Spinal cord (tissue), 9 donors: ENCODE measurements at regions not wholly inside any gene's neighbourhood (a gene's known extent, or its start where the extent isn't known, plus 50 kb on each side); places are given as distances from the start of the nearest gene placed in this dataset.

Experiments used
- DNase-seq, 6 donors: peaks; one replicate each; pipeline versions ENCODE4 v3.0.0 to v3.0.0-alpha.2; 2013 to 2015; ENCODE audit warnings: low spot score in 6 of 6, low read depth in 4 of 6
- H3K27ac ChIP-seq: one replicate; pipeline ENCODE4 v1.5.1; 2013; ENCODE audit warnings: low read depth, low read length, control low read depth
- H3K27me3 ChIP-seq: one replicate; pipeline ENCODE4 v1.6.1; 2013; ENCODE audit warnings: low read length; ENCODE audit not compliant: control insufficient read depth, insufficient read depth
- H3K36me3 ChIP-seq: one replicate; pipeline ENCODE4 v1.6.1; 2013; ENCODE audit warnings: low read length; ENCODE audit not compliant: control insufficient read depth, insufficient read depth
- H3K4me1 ChIP-seq: one replicate; pipeline ENCODE4 v1.6.1; 2013; ENCODE audit warnings: low read length; ENCODE audit not compliant: control insufficient read depth, insufficient read depth
- H3K4me3 ChIP-seq: one replicate; pipeline ENCODE4 v1.5.1; 2013; ENCODE audit warnings: low read depth, low read length, control low read depth
- H3K9me3 ChIP-seq: one replicate; pipeline ENCODE4 v1.6.1; 2013; ENCODE audit warnings: low read length; ENCODE audit not compliant: control insufficient read depth, insufficient read depth
- WGBS: methylation state at CpG from one replicate; pipeline ENCODE4 v1.1.5; 2013; ENCODE audit warnings: missing lambda C conversion rate; ENCODE audit not compliant: insufficient coverage; 5-methylcytosine and 5-hydroxymethylcytosine counted together
- donor health status: healthy.

DNA sequence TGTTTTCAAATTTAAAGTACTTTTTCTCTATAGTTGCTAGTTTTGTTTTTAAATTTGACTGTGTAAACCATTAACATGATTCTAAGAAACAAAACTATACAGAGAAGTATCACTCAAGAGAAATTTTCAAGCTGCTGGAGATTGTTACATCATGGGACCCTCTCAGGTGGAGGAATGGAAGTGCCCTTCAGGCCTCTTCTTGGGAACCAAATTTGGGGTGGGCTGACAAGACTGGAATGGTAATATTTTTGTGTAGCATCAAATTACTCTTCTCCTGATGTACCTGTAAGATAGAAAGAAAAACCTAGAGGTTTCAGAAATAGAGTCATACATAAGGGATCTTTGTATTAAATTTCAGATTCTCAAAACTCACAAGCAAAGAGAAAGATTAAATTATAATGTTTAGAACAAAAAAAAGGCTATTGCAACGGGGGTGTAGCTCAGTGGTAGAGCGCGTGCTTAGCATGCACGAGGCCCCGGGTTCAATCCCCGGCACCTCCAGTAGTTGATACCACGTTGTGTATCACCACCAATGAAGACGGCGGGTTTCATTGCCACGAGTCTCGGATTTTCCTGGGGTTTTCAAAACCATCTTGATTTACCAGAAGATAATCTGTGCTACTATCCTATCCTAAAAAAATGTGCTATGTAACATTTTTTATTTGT lies 193.7 kb downstream of the GPX5 start:
- H3K27me3 ChIP-seq, result peaks cover 39% of the 10 kb centered on the region
- DNase-seq, result no peak
- no peak overlapping the region for H3K4me3 ChIP-seq
- H3K4me1 ChIP-seq, result no peaks in the 10 kb centered on the region
- whole genome bisulfite sequencing, result 26% methylated on average over 6 of the region's 11 CpGs
- H3K27ac ChIP-seq, result no peak overlapping the region
- H3K9me3 ChIP-seq, result no peaks in the 10 kb centered on the region
- no peaks in the 10 kb centered on the region for H3K36me3 ChIP-seq

GRCh38 chr6:28720357-28721231 lies 194.9 kb downstream of the GPX5 start:
- Histone ChIP-seq H3K4me1 (no peaks in the 10 kb centered on the region), H3K36me3 (no peaks in the 10 kb centered on the region), H3K4me3 (no peak overlapping the region), H3K27ac (no peak overlapping the region), H3K9me3 (no peaks in the 10 kb centered on the region), H3K27me3 (peaks cover 48% of the 10 kb centered on the region)
- no peak for DNase-seq
- WGBS, result 65% methylated on average over 15 of the region's 26 CpGs

- Histone ChIP-seq H3K27me3 (peaks cover 56% of the 10 kb centered on the region), H3K36me3 (no peaks in the 10 kb centered on the region), H3K27ac (no peak overlapping the region), H3K4me1 (no peaks in the 10 kb centered on the region), H3K9me3 (no peaks in the 10 kb centered on the region), H3K4me3 (no peak overlapping the region)
- WGBS, result no CpG with 5 or more reads among the region's 2 CpGs
- DNase-seq, result no peak
Observed at GRCh38 chr6:28721372-28721771, 195.7 kb downstream of the GPX5 start.

GRCh38 chr6:28724395-28724794 lies 198.7 kb downstream of the GPX5 start:
- WGBS, result no CpG with 5 or more reads among the region's 1 CpG
- H3K27ac ChIP-seq, result no peak overlapping the region
- no peak overlapping the region for H3K4me3 ChIP-seq
- no peaks in the 10 kb centered on the region for H3K36me3 ChIP-seq
- H3K27me3 ChIP-seq, result peaks cover 63% of the 10 kb centered on the region
- no peak for DNase-seq
- H3K4me1 ChIP-seq, result no peaks in the 10 kb centered on the region
- H3K9me3 ChIP-seq, result no peaks in the 10 kb centered on the region

GRCh38 chr6:28725274-28725809 lies 198.4 kb downstream of the TRIM27 start:
- no peak overlapping the region for H3K4me3 ChIP-seq
- no CpG with 5 or more reads among the region's 2 CpGs for WGBS
- H3K9me3 ChIP-seq, result no peaks in the 10 kb centered on the region
- H3K36me3 ChIP-seq, result no peaks in the 10 kb centered on the region
- H3K27ac ChIP-seq, result no peak overlapping the region
- peaks cover 68% of the 10 kb centered on the region for H3K27me3 ChIP-seq
- no peaks in the 10 kb centered on the region for H3K4me1 ChIP-seq
- no peak for DNase-seq

DNA sequence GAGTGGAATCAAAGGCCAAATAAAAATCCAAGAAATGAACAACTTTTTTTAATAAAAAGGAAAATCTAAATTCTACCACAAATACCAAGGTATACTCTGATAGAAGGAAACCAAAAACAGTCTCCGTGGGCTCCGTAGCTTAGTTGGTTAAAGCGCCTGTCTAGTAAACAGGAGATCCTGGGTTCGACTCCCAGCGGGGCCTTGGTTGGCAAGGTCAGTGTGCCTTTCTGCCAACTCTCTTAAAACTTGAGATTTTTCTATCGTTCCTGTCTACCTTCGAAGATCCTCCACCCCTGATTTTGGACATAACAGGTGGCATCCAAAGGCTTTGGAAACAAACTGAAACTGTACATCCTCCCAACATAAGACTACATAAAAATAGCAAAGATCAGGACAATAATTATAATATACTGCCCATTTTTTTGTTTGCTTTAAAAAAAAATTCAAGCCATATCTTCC lies 197.9 kb downstream of the TRIM27 start:
- Histone ChIP-seq H3K4me1 (no peaks in the 10 kb centered on the region), H3K36me3 (no peaks in the 10 kb centered on the region), H3K27ac (no peak overlapping the region), H3K9me3 (no peaks in the 10 kb centered on the region), H3K27me3 (peaks cover 68% of the 10 kb centered on the region), H3K4me3 (no peak overlapping the region)
- DNase-seq, result no peak
- WGBS, result 31% methylated on average over 7 of the region's 7 CpGs

DNA sequence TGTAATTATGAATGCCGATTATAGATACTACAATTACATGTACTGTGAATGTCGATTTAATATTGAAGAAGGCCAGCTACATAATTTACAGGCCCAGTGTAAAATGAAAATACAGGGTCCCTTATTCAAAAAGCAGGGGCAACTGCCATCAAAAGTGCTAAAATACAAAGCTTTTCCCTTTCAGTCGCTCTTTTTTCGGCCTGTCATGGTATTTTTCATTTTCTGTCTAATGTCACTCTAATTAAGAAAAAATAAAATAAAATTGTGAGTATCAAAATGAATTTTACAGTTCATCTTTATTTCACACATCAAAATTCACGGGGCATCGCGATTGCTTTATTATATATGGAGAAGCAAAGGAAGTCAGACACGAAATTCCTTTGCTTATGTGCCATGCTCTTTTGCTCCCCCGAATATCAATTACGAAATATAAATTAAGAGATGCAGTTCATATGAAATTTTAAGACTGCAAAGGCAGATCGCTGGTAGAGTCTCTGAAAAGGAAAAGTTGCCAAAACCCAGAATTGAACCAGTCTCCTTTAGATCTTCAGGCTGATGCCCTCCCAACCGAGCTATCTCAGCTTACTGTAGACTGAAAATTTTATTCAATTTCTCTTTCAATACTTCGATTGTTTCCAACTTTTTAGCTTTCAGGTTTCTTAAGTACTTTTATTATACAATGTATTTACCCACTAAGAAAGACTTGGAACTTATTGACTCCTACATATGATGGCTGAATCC lies 197.0 kb downstream of the TRIM27 start:
- H3K27me3 ChIP-seq, result peaks cover 70% of the 10 kb centered on the region
- DNase-seq, result no peak

GRCh38 chr6:28727559-28728211 lies 196.1 kb downstream of the TRIM27 start:
- DNase-seq, result no peak
- Histone ChIP-seq H3K36me3 (no peaks in the 10 kb centered on the region), H3K27me3 (peaks cover 80% of the 10 kb centered on the region), H3K27ac (no peak overlapping the region), H3K4me3 (no peak overlapping the region), H3K9me3 (no peaks in the 10 kb centered on the region), H3K4me1 (no peaks in the 10 kb centered on the region)
- 40% methylated on average over 1 of the region's 9 CpGs for WGBS

More for the DNA sequence above, 197.0 kb downstream of the TRIM27 start:
- WGBS, result 17% methylated on average over 1 of the region's 13 CpGs
- Histone ChIP-seq H3K4me1 (no peaks in the 10 kb centered on the region), H3K27ac (no peak overlapping the region), H3K4me3 (no peak overlapping the region), H3K36me3 (no peaks in the 10 kb centered on the region), H3K9me3 (no peaks in the 10 kb centered on the region)
